Cerebellar nuclear complex (tissue), 1 donor: ENCODE measurements at regions not wholly inside any gene's neighbourhood (a gene's known extent, or its start where the extent isn't known, plus 50 kb on each side); places are given as distances from the start of the nearest gene placed in this dataset.

Source experiments
- DNase-seq, 2 experiments: peaks; one replicate each; lab custom pipeline; 2025; lab: John Stamatoyannopoulos, UW

DNA sequence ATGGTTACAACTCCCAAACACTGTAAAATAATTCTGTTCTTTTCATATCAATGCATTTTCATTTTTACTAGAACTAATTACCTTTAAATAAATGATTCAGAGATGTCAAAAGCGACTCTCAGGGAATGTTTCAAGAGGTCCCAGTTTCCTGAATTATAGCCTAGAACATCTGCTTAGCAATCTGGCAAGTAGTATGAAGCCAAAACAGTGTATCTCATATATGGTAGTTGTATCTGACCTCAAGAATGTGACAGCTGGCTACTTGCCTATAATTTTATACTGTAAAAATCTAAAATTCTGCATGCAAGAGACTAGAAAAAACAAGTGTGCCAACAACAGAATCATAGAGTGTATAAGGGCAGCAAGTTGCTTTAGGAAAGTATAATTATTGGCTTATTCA lies 187.7 kb upstream of the POU5F2 start:
- DNase-seq = no peak

DNA sequence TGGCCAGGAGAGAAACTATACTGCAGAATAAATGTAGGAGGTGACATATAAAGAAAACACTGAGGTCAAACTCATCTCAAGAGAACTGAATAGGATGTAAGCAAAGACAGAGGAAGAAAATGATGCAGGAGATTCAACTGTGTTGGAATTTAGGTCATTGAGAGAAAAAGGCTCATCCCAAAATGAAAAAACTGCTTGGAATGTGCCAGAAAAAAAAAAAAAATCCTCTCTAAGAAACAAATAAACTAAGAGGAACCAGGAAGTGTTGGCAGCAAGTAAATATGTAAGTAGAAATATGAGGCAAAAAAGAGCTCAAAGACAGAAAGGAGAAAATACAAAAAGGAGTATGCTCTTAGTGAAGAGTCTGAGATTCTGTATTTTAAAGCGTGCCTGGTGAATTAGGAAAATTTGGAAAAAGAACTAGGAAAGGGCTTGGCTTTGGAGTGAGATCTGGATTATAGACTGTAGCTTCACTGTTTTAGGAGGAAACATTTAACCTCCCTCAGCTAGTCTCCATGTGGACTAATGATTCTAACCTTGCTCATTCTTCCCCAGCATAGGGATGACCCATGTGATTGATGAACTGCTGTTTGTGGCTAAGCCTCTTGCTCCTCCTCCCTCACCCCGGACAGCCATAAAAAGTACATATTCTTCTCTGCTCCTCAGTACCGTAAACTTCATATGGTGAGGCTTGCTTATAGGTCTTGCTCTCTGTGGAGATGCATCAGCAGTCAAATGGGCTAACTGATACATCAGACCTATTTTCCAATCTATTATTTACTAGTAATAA lies 185.6 kb upstream of the POU5F2 start:
- DNase-seq = no peak

- DNase-seq = no peak
Observed at GRCh38 chr5:93925321-93925720, 183.9 kb upstream of the POU5F2 start.

GRCh38 chr5:93924628-93925027 lies 183.2 kb upstream of the POU5F2 start:
- no peak for DNase-seq

- DNase-seq = no peak
Observed at GRCh38 chr5:93922551-93922950, 181.2 kb upstream of the POU5F2 start.

DNA sequence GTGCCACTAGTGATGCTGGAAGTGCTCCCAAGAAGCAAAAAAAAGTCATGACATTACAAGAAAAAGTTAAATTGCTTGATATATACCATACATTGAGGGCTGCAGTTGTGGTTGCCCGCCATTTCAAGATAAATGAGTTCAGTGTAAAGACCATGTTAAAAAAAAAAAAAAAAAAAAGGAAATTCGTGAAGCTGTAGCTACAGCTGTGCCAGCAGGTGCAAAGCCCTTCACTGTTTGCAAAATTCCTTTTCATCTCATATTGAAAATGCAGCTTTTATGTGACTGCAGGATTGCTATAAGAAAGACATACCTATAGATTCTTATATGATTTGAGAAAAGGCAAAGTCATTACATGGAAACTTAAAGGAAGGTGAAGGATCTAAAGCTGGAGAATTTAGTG lies 179.6 kb upstream of the POU5F2 start:
- DNase-seq = no peak

DNA sequence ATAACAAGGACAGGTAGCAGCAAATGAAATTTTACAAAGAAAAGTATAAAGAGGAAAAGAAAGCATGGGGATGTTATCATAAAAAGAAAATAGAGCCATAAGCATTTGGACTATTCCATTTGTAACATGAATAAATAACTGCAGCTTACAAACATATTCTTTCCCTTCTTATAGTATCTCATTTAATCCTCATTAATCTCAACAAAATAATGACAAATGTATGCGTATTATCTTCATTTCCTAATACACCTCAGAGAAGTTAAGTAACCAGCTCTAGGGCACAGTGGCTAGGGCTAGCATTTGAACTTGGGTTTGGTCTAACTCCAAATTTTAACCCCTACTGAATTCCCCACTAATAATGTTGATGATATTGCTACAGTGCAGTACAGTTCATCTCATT lies 175.5 kb upstream of the POU5F2 start:
- no peak for DNase-seq

GRCh38 chr5:93915142-93915553 lies 173.7 kb upstream of the POU5F2 start:
- no peak for DNase-seq

DNA sequence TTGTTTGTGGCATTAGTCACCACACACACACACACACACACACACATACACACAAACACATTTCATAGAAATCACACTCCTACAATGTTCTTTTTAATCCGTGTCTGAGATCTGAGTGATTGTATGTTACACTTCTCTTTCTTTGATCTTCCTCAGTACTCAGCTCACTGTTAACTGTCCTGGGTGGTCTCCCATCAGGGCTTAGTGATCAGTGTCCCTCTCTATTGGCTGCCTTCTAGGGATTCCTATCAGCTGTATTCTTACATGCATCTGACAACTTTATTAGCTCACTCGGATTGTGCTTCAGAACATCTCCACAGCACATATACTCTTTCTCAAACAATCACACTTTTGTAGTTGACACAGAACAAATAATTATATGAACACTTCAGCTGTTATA lies 170.2 kb upstream of the POU5F2 start:
- DNase-seq = no peak

DNA sequence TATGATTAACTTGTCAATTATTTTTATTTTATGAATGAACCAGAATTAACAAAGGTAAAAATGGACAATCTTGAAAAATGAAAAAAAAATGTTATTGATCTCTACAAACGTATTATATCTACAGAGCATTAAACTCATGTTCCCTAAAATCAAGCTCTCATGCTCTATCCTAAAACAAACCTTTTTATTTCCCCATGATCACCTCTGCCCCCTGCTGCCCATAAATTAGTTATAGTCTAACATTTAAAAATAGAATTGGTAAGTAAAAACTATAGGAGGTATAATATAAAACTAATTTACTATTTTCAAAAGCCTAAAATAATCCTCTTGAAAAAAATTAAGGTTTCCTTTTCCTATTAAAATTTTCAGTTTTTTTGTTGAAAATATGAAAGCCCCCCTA lies 168.0 kb upstream of the POU5F2 start:
- DNase-seq = no peak

- DNase-seq = no peak
Observed at GRCh38 chr5:93904917-93905316, 163.5 kb upstream of the POU5F2 start.

- DNase-seq = no peak
Observed at GRCh38 chr5:93902288-93902687, 160.9 kb upstream of the POU5F2 start.

DNA sequence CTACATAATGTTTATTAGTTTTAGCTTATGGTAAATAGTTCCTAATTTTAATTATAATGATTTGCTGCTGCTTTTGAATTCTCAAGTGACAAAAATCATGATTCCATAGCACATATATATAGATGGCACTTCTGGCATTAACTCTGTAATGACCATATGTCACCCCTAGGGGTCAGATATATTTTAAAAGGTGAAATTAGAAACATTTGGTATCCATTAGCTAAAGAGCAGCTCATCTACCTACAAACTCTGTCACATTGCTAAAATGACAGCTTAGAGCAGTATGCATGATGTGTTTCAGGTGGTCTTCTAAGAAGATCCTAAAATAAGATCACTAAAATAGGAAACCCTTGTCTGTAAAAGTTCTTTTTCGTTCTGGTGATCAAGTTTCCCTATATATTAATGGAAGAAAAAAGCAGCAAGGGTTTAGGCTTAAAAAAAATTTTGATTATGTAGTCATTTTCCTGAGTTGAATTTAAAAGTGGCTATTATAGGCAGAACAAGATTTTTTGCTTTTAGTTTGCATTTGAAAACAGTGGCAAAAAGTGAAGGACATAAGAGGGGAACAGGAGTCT lies 157.7 kb upstream of the POU5F2 start:
- DNase-seq = no peak

DNA sequence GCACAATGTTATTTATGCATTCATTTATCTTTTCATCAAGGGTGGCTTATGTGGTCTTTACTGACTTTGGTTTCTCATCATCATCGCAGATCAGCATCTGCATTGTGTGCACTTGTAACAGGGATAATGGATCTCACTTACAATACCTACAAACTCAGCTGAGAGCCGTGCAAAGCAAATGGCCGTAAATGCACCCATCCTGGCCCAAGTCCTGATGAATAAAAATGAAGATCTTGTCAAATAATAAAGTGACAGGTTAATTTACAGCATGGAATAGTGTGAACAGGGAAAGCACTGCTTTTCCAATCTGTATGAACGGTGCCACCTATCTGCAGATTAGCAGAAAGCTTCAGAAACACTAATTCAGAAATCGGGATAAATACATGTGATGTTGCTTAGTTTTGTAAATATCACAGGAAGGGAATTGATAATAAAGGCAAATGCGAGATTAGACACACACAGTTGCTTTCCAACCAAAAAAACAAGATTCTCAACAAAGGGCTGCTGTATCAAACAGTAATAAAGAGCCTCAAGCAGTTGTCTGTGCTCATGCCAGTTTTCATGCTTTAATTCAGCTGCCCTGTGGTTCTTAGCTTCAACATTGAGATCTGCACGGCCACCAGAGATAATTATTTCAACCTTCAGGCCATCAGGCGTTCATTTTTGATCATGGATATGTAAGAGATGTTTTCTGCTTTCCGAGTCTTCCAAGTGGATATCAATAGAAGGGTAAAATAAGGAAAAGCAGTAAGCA lies 153.4 kb upstream of the POU5F2 start:
- no peak for DNase-seq

DNA sequence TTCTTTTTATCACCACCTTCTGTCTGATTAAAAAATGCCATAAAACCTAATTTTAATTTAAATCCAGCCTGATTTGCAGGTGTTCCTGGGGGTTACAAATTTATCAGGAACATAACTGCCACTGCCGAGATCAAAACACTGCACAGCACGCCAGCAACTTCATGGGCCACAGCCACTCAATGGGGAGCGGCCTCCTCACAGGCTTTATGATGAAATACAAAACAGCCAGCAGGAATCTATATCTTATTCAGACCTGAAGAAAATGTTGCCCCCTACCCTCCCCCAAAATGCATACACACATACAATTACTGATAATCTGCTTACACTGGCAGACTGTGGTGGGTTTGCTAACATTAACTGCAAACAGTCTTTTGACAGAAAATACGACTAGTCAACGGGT lies 151.7 kb upstream of the POU5F2 start:
- no peak for DNase-seq

GRCh38 chr5:93892481-93892880 lies 151.1 kb upstream of the POU5F2 start:
- no peak for DNase-seq

- DNase-seq = no peak
Observed at GRCh38 chr5:93891491-93892480, 150.4 kb upstream of the POU5F2 start.

- no peak for DNase-seq
Observed at GRCh38 chr5:93890657-93891056, 149.3 kb upstream of the POU5F2 start.

GRCh38 chr5:93887678-93888077 lies 146.3 kb upstream of the POU5F2 start:
- no peak for DNase-seq

DNA sequence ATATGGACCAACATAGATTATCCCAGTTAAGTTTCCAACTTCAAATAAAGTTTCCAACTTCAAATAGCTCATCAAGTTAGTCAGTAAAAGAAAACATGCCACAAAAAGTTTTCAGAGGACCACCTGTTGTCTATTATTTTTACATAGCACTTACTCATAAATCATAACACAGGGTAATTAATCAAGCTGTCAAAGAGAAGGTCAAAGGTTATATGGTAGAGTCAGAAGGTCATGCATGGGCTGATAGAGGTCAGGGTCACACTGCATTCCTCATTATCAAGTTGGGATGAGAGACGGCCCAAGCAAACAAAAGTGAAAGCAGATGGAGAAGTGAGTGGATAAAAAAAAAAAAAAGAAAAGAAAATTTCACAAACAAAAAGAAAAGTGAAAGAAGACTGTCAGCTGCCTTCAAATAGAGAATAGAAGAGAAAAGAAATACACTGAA lies 145.5 kb upstream of the POU5F2 start:
- DNase-seq = no peak

- no peak for DNase-seq
Observed at GRCh38 chr5:93886098-93886806, 144.9 kb upstream of the POU5F2 start.
